ENCODE measurements at regions not wholly inside any gene's neighbourhood (a gene's known extent, or its start where the extent isn't known, plus 50 kb on each side); places are given as distances from the start of the nearest gene placed in this dataset.

DNA sequence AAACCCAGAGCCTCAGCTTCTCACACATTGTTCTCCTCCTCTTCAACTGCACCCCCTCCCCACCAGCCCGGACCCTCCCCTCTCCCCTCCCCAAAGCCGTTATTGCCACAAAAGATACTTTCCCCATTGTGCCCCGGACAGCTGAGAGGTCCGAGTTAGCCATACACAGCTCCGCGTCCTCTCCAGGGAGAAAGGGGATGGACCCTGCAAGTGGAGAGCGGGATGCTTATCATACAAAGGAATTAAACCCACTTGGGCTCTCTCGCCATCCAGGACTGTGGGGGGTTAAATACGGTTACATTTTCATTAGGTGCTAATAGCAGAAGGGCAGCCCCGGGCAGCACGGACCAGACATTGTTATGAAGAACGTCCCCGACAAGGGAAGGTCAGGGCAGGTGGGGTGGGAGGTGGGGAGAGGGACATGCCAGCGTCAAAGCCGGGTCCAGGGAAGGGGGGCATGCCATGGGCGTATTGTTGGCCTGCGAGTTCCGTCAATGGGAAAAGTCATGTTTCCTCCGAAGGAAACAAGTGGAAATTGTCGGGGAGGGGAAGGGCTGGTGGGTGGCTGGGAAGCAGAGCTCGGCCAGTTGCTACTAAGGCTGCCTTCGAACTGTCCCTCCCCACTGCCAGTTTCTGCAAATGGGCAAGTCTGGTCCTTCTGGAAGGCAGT lies 99.1 kb downstream of the SOX9 start:
- no peak for DNase-seq (ENCODE audit: low spot score)
- no peak overlapping the region for H3K27ac ChIP-seq (ENCODE audit: low read depth in 1 of 2, low read length in 2 of 2)
- H3K4me1 ChIP-seq (ENCODE audit: control insufficient read depth in 4 of 4, insufficient read depth in 4 of 4, low read length in 3 of 4), result no peaks in the 10 kb centered on the region

DNA sequence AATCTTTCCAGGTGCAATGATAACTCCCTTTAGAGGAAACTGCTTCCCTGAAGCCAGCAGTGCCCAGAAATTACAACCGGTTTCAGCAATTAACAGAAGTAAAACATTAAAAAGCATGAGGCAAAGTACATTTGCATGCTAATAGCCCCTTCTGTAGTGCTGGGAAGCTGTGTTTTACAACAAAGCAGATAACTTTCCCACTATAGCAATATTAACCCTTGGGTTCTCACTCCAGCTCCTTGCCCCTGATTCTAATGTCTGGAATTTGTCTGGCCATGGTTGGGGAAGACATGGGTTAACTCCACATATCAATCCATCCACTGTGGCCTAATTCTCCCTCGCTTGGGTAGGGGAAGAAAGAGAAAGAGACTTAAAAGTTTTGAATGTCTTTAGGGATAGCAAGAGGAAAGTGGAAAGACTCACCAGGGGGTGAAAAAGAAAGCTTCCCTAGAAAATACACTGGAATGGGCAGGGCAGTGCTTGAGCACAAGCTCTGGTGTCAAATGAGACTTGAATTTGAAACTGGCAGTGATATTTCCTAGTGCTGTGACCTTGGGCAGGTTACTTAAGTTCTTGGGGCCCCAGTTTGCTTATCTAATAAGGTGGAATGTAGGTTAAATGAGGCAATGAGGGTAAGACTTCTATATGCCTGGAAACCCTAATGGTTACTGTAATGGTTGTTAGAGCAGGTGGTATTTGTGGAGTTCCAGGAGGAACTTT lies 102.0 kb downstream of the SOX9 start:
- DNase-seq (ENCODE audit: low spot score), result no peak
- WGBS, result 34% methylated on average over 2 of the region's 2 CpGs
- Histone ChIP-seq H3K27me3 (ENCODE audit: control insufficient read depth in 4 of 4, insufficient read depth in 4 of 4, low read length in 3 of 4) (peaks cover 2 to 9% (median 5%) of the 10 kb centered on the region in 4 donors), H3K4me3 (ENCODE audit: low read depth in 1 of 3, low read length in 3 of 3) (no peak overlapping the region), H3K36me3 (ENCODE audit: control insufficient read depth in 4 of 4, insufficient read depth in 3 of 4, low read depth in 1 of 4, low read length in 3 of 4) (no peaks in the 10 kb centered on the region), H3K27ac (ENCODE audit: low read depth in 1 of 2, low read length in 2 of 2) (no peak overlapping the region), H3K9me3 (ENCODE audit: control insufficient read depth in 4 of 4, low read length in 3 of 4) (no peaks in the 10 kb centered on the region), H3K4me1 (ENCODE audit: control insufficient read depth in 4 of 4, insufficient read depth in 4 of 4, low read length in 3 of 4) (no peaks in the 10 kb centered on the region), H3K9ac (ENCODE audit: low read depth in 1 of 2, low read length in 2 of 2) (no peak overlapping the region)
- TF ChIP-seq, protein P1, sequence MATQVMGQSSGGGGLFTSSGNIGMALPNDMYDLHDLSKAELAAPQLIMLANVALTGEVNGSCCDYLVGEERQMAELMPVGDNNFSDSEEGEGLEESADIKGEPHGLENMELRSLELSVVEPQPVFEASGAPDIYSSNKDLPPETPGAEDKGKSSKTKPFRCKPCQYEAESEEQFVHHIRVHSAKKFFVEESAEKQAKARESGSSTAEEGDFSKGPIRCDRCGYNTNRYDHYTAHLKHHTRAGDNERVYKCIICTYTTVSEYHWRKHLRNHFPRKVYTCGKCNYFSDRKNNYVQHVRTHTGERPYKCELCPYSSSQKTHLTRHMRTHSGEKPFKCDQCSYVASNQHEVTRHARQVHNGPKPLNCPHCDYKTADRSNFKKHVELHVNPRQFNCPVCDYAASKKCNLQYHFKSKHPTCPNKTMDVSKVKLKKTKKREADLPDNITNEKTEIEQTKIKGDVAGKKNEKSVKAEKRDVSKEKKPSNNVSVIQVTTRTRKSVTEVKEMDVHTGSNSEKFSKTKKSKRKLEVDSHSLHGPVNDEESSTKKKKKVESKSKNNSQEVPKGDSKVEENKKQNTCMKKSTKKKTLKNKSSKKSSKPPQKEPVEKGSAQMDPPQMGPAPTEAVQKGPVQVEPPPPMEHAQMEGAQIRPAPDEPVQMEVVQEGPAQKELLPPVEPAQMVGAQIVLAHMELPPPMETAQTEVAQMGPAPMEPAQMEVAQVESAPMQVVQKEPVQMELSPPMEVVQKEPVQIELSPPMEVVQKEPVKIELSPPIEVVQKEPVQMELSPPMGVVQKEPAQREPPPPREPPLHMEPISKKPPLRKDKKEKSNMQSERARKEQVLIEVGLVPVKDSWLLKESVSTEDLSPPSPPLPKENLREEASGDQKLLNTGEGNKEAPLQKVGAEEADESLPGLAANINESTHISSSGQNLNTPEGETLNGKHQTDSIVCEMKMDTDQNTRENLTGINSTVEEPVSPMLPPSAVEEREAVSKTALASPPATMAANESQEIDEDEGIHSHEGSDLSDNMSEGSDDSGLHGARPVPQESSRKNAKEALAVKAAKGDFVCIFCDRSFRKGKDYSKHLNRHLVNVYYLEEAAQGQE (IDR thresholded peaks at IDR 0.05), result no peak
- TF ChIP-seq, protein P2, sequence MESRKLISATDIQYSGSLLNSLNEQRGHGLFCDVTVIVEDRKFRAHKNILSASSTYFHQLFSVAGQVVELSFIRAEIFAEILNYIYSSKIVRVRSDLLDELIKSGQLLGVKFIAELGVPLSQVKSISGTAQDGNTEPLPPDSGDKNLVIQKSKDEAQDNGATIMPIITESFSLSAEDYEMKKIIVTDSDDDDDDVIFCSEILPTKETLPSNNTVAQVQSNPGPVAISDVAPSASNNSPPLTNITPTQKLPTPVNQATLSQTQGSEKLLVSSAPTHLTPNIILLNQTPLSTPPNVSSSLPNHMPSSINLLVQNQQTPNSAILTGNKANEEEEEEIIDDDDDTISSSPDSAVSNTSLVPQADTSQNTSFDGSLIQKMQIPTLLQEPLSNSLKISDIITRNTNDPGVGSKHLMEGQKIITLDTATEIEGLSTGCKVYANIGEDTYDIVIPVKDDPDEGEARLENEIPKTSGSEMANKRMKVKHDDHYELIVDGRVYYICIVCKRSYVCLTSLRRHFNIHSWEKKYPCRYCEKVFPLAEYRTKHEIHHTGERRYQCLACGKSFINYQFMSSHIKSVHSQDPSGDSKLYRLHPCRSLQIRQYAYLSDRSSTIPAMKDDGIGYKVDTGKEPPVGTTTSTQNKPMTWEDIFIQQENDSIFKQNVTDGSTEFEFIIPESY (IDR thresholded peaks at IDR 0.05), result no peak
- TF ChIP-seq, protein P3, sequence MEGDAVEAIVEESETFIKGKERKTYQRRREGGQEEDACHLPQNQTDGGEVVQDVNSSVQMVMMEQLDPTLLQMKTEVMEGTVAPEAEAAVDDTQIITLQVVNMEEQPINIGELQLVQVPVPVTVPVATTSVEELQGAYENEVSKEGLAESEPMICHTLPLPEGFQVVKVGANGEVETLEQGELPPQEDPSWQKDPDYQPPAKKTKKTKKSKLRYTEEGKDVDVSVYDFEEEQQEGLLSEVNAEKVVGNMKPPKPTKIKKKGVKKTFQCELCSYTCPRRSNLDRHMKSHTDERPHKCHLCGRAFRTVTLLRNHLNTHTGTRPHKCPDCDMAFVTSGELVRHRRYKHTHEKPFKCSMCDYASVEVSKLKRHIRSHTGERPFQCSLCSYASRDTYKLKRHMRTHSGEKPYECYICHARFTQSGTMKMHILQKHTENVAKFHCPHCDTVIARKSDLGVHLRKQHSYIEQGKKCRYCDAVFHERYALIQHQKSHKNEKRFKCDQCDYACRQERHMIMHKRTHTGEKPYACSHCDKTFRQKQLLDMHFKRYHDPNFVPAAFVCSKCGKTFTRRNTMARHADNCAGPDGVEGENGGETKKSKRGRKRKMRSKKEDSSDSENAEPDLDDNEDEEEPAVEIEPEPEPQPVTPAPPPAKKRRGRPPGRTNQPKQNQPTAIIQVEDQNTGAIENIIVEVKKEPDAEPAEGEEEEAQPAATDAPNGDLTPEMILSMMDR (IDR thresholded peaks at IDR 0.05; ENCODE audit: low read depth, low read length, missing input control), result no peak
- TF ChIP-seq RXRA (IDR thresholded peaks at IDR 0.05) (no peak), NR2F2 (IDR thresholded peaks at IDR 0.05) (no peak)

More for the DNA sequence above, 99.1 kb downstream of the SOX9 start:
- no peak for TF ChIP-seq FOXA1 (IDR thresholded peaks at IDR 0.05)
- TF ChIP-seq HNF4G (IDR thresholded peaks at IDR 0.05), result no peak
- no peak for TF ChIP-seq EGR1 (IDR thresholded peaks at IDR 0.05; ENCODE audit: low read depth in 2 of 2)
- TF ChIP-seq, protein P2 (IDR thresholded peaks at IDR 0.05), result no peak
- TF ChIP-seq TAF1 (conservative IDR thresholded peaks at IDR 0.05), result no peak
- TF ChIP-seq HNF4A (conservative IDR thresholded peaks at IDR 0.05), result no peak
- no peak for TF ChIP-seq RXRA (IDR thresholded peaks at IDR 0.05)
- no peak for TF ChIP-seq FOXA2 (IDR thresholded peaks at IDR 0.05)
- TF ChIP-seq SP1 (IDR thresholded peaks at IDR 0.05), result no peak
- no peak for TF ChIP-seq GABPA (IDR thresholded peaks at IDR 0.05 in 1 of 2, conservative IDR thresholded peaks at IDR 0.05 in 1 of 2)
- TF ChIP-seq JUND (IDR thresholded peaks at IDR 0.05), result no peak
- no peak for TF ChIP-seq YY1 (IDR thresholded peaks at IDR 0.05)
- no peak for TF ChIP-seq NR2F2 (IDR thresholded peaks at IDR 0.05)
- TF ChIP-seq, protein P1 (IDR thresholded peaks at IDR 0.05), result no peak
- TF ChIP-seq, protein P4, sequence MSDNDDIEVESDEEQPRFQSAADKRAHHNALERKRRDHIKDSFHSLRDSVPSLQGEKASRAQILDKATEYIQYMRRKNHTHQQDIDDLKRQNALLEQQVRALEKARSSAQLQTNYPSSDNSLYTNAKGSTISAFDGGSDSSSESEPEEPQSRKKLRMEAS (IDR thresholded peaks at IDR 0.05), result no peak
- TF ChIP-seq, protein P5, sequence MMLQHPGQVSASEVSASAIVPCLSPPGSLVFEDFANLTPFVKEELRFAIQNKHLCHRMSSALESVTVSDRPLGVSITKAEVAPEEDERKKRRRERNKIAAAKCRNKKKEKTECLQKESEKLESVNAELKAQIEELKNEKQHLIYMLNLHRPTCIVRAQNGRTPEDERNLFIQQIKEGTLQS (IDR thresholded peaks at IDR 0.05), result no peak
- Histone ChIP-seq H3K9ac (ENCODE audit: low read depth in 1 of 2, low read length in 2 of 2) (no peak overlapping the region), H3K4me3 (ENCODE audit: low read depth in 1 of 3, low read length in 3 of 3) (no peak overlapping the region), H3K27me3 (ENCODE audit: control insufficient read depth in 4 of 4, insufficient read depth in 4 of 4, low read length in 3 of 4) (peaks cover 2 to 11% (median 3%) of the 10 kb centered on the region in 4 donors), H3K9me3 (ENCODE audit: control insufficient read depth in 4 of 4, low read length in 3 of 4) (no peaks in the 10 kb centered on the region), H3K36me3 (ENCODE audit: control insufficient read depth in 4 of 4, insufficient read depth in 3 of 4, low read depth in 1 of 4, low read length in 3 of 4) (no peaks in the 10 kb centered on the region)
- 10% methylated on average over 22 of the region's 22 CpGs for WGBS

All from liver (tissue), 8 donors.